Upper lobe of left lung (tissue), 6 donors: ENCODE measurements at regions not wholly inside any gene's neighbourhood (a gene's known extent, or its start where the extent isn't known, plus 50 kb on each side); places are given as distances from the start of the nearest gene placed in this dataset.
A peak's percentile ranks its signal among the peaks of the same experiment; 100 is the strongest.

Experiments
- ATAC-seq, 2 donors: fragments of 200-7000 bp; cut with Tn5 transposase; one replicate each; pipeline ENCODE4 v1.9.1; 2022; ENCODE audit warnings: mild to moderate bottlenecking in 2 of 2, moderate library complexity in 2 of 2; ENCODE audit not compliant: low FRiP score in 2 of 2
- DNase-seq, 2 donors: peaks; one replicate each; pipeline ENCODE4 v3.0.0-alpha.2; 2019 to 2020
- H3K27ac ChIP-seq, 4 donors: fragments of 200-600 bp; sonication (generic); one replicate each; pipeline ENCODE4 v1.5.1; 2016 to 2019
- H3K27me3 ChIP-seq, 4 donors: fragments of 200-600 bp; sonication (generic); one replicate each; pipeline ENCODE4 v1.5.1; 2017 to 2019
- H3K36me3 ChIP-seq, 4 donors: fragments of 200-600 bp; sonication (generic); one replicate each; pipeline ENCODE4 v1.5.1; 2016 to 2019
- H3K4me1 ChIP-seq, 4 donors: fragments of 200-600 bp; sonication (generic); one replicate each; pipeline ENCODE4 v1.5.1; 2018 to 2019
- H3K4me3 ChIP-seq, 4 donors: fragments of 200-600 bp; sonication (generic); one replicate each; pipeline ENCODE4 v1.5.1; 2017 to 2019; ENCODE audit warnings: mild to moderate bottlenecking in 2 of 4, moderate library complexity in 1 of 4
- H3K9me3 ChIP-seq, 4 donors: fragments of 200-600 bp; sonication (generic); one replicate each; pipeline ENCODE4 v1.5.1; 2018 to 2019
- EP300 ChIP-seq, 4 donors: sonication (generic); formaldehyde crosslinking; IDR thresholded peaks; one replicate each; pipeline ENCODE4 v1.5.1; 2017; ENCODE audit warnings: antibody characterized with exemption in 4 of 4, control low read depth in 2 of 4
- POLR2A ChIP-seq, 4 donors: fragments of 450-650 bp; IDR thresholded peaks; one replicate each; pipeline ENCODE4 v1.5.1; 2016 to 2017; ENCODE audit warnings: antibody characterized with exemption in 4 of 4, mild to moderate bottlenecking in 2 of 4
- POLR2AphosphoS5 ChIP-seq, 2 donors: sonication (generic); formaldehyde crosslinking; IDR thresholded peaks; one replicate each; pipeline ENCODE4 v1.5.1; 2017; ENCODE audit warnings: antibody characterized with exemption in 2 of 2
- WGBS, 2 donors: methylation state at CpG; one replicate each; pipeline ENCODE4 v1.1.5; 2017 to 2018; 5-methylcytosine and 5-hydroxymethylcytosine counted together
- TF ChIP-seq, protein P1 (sequence below), 6 experiments: fragments of 450-650 bp in 4 of 6; fragments of 200-600 bp in 2 of 6; sonication (generic) in 2 of 6; IDR thresholded peaks; one replicate each; pipeline ENCODE4 v1.5.1; 2016 to 2019; ENCODE audit warnings: antibody characterized with exemption in 6 of 6
- donor health status: DM: no; HTN: no; CAD: no; lungs with moderate emphysema.
- donor health status: DM: no; HTN: yes; CAD: no; lungs with severe emphysema.

DNA sequence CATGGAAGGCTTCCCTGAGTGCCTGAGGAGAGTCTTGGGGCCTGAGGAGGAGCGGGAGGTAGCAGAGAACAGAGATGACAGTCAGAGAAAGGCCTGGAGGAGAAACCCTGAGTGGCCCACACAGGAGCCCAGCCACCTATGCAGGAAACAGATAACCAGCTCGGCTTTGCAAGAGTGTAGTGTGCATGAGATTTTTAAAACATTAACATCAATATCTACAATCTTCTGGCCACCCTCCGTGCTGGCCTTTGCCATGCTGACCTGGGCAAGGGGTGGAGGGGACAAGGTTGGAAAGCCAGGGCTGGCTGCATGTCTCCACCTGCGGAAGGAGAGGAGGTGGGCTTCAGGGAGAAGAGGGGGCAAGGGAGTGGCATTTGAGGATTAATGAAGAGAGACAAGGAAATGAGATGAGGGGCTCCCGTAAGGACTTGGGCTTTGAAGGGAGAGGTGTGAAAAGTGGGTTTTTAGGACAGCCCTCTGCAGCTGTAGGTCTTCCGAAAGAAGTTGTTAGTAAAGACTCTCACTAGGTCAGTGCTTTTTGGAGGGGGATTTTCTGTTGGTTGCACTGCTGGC, 59.3 kb upstream of the SDK1 start:
- Histone ChIP-seq H3K4me3 (no peak overlapping the region), H3K4me1 (no peaks in the 10 kb centered on the region), H3K36me3 (no peaks in the 10 kb centered on the region), H3K9me3 (peaks cover 0 to 2% (median under 1%) of the 10 kb centered on the region in 4 donors), H3K27me3 (no peaks in the 10 kb centered on the region), H3K27ac (no peak overlapping the region)
- 76 to 83% methylated on average over 6 of the region's 6 CpGs for WGBS, 2 donors
- ATAC-seq (no peak), DNase-seq (no peak)
- TF ChIP-seq POLR2AphosphoS5 (IDR thresholded peaks at IDR 0.05) (no peak), POLR2A (IDR thresholded peaks at IDR 0.05) (no peak), EP300 (IDR thresholded peaks at IDR 0.05) (no peak)
- TF ChIP-seq, protein P1, sequence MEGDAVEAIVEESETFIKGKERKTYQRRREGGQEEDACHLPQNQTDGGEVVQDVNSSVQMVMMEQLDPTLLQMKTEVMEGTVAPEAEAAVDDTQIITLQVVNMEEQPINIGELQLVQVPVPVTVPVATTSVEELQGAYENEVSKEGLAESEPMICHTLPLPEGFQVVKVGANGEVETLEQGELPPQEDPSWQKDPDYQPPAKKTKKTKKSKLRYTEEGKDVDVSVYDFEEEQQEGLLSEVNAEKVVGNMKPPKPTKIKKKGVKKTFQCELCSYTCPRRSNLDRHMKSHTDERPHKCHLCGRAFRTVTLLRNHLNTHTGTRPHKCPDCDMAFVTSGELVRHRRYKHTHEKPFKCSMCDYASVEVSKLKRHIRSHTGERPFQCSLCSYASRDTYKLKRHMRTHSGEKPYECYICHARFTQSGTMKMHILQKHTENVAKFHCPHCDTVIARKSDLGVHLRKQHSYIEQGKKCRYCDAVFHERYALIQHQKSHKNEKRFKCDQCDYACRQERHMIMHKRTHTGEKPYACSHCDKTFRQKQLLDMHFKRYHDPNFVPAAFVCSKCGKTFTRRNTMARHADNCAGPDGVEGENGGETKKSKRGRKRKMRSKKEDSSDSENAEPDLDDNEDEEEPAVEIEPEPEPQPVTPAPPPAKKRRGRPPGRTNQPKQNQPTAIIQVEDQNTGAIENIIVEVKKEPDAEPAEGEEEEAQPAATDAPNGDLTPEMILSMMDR (IDR thresholded peaks at IDR 0.05): no peak

DNA sequence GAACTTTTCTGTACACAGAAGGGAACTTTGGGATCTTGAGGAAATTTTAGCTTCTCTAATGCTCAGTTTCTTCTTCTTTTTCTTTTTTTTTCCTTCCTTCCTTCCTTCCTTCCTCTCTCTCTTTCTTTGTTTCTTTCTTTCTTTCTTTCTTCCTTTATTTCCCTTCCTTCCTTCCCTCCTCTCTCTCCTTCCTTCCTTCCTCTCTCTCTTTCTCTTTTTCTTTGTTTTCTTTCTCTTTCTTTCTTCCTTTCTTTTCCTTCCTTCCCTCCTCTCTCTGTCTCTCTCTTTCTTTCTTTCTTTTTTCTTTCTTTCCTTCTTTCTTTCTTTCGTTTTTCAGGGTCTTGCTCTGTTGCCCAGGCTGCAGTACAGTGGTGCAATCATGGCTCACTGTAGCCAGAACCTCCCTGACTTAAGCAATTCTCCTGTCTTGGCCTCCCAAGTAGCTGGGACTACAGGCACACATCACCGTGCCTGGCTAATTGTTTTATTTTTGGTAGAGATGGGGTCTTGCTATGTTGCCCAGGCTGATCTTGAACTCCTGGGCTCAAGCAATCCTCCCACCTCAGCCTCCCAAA, 58.6 kb upstream of the SDK1 start:
- DNase-seq (no peak), ATAC-seq (no peak)
- Histone ChIP-seq H3K4me3 (no peak overlapping the region), H3K9me3 (no peaks in the 10 kb centered on the region), H3K36me3 (no peaks in the 10 kb centered on the region), H3K27me3 (no peaks in the 10 kb centered on the region), H3K4me1 (no peaks in the 10 kb centered on the region), H3K27ac (no peak overlapping the region)
- TF ChIP-seq, protein P1 (IDR thresholded peaks at IDR 0.05): no peak
- TF ChIP-seq POLR2AphosphoS5 (IDR thresholded peaks at IDR 0.05) (no peak), POLR2A (IDR thresholded peaks at IDR 0.05) (no peak), EP300 (IDR thresholded peaks at IDR 0.05) (no peak)
- 76 to 77% methylated on average over 2 of the region's 2 CpGs for WGBS, 2 donors

DNA sequence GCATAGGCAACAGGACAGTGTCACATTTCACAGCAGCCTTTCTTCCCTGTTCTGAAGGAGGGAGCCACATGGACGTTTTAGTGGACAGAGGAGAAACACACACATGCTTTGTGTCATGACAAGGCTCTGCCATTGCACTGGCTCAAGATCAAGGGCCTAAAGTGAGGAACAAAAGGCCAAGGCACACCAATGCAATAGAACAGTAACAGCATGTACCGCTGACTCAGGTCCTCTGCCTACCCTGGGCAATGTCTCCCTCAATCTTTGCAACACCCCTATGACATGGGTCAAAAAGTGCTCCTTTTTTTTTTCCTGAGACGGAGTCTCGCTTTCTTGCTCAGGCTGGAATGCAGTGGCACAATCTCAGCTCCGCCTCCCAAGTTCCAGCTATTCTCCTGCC, 57.8 kb upstream of the SDK1 start:
- no peak for DNase-seq
- Histone ChIP-seq H3K9me3 (no peaks in the 10 kb centered on the region), H3K27ac (no peak overlapping the region), H3K27me3 (no peaks in the 10 kb centered on the region), H3K4me1 (no peaks in the 10 kb centered on the region), H3K4me3 (no peak overlapping the region), H3K36me3 (no peaks in the 10 kb centered on the region)
- 69 to 71% methylated on average over 5 of the region's 5 CpGs for WGBS, 2 donors
- no peak for ATAC-seq
- TF ChIP-seq POLR2A (IDR thresholded peaks at IDR 0.05) (no peak), EP300 (IDR thresholded peaks at IDR 0.05) (peak in 1 of 4 donors; percentile 14)
- TF ChIP-seq, protein P1 (IDR thresholded peaks at IDR 0.05): no peak

DNA sequence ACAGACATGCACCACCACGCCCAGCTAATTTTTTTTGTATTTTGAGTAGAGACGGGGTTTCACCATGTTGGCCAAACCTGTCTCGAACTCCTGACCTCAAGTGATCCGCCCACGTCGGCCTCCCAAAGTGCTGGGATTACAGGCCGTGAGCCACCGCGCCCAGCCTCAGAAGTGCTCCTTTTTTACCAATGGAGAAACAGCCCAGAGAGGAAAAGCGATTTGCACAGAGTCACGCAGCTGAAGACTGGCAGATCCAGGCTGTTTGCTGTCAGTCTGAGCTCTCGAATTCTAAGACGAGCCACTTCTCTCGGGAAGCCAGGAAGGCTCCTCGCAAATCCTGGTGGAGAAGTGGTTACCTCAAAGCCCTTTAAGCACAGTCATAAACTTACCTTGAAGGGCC, 57.4 kb upstream of the SDK1 start:
- H3K4me3 ChIP-seq: no peak overlapping the region
- ATAC-seq (no peak), DNase-seq (peak in 1 of 2 donors; percentile 34)
- TF ChIP-seq POLR2AphosphoS5 (IDR thresholded peaks at IDR 0.05): no peak
- no peaks in the 10 kb centered on the region for H3K36me3 ChIP-seq
- no peaks in the 10 kb centered on the region for H3K4me1 ChIP-seq
- no peaks in the 10 kb centered on the region for H3K27me3 ChIP-seq
- no peaks in the 10 kb centered on the region for H3K9me3 ChIP-seq
- H3K27ac ChIP-seq: no peak overlapping the region
- 77 to 86% methylated on average over 15 of the region's 15 CpGs for WGBS, 2 donors

DNA sequence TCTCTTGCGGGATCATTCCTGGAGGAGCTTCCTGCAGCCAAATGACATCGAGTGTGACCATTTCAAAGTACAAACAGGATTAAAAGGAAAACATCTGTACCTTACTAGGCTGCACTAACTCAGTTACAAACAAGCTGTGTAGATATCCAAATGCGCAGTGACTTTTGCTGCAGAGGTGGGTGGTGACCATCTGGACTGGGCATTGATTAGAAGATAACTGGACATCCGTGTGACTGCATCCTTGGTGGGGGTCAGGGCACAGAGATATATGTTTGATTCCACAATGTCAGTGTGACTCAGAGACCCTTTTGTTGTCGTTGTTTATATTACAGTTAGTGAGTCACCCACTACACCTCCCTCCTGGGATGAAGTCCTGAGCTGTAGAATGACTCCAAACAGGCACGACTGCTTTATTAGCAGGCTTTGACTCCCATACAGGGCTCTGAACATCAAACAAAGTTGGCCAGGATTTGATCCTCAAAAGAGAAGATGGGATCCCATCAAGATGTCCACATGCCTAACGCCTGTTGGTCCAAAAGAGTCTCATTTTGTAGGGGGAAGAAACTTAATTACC, 56.7 kb upstream of the SDK1 start:
- no peaks in the 10 kb centered on the region for H3K9me3 ChIP-seq
- TF ChIP-seq, protein P1 (IDR thresholded peaks at IDR 0.05): no peak
- TF ChIP-seq POLR2AphosphoS5 (IDR thresholded peaks at IDR 0.05) (no peak), EP300 (IDR thresholded peaks at IDR 0.05) (no peak), POLR2A (IDR thresholded peaks at IDR 0.05) (no peak)
- no peaks in the 10 kb centered on the region for H3K4me1 ChIP-seq
- peak in 1 of 2 donors; percentile 67 for ATAC-seq
- no peak for DNase-seq
- no peak overlapping the region for H3K4me3 ChIP-seq
- no peak overlapping the region for H3K27ac ChIP-seq
- H3K27me3 ChIP-seq: no peaks in the 10 kb centered on the region
- WGBS, 2 donors: 68 to 71% methylated on average over 7 of the region's 7 CpGs
- no peaks in the 10 kb centered on the region for H3K36me3 ChIP-seq
